Upper lobe of left lung (tissue), 4 donors: ENCODE measurements at regions not wholly inside any gene's neighbourhood (a gene's known extent, or its start where the extent isn't known, plus 50 kb on each side); places are given as distances from the start of the nearest gene placed in this dataset.

Source experiments
- EP300 ChIP-seq, 4 donors: sonication (generic); formaldehyde crosslinking; IDR thresholded peaks; one replicate each; pipeline ENCODE4 v1.5.1; 2017; ENCODE audit warnings: antibody characterized with exemption in 4 of 4, control low read depth in 2 of 4
- POLR2A ChIP-seq, 4 donors: fragments of 450-650 bp; IDR thresholded peaks; one replicate each; pipeline ENCODE4 v1.5.1; 2016 to 2017; ENCODE audit warnings: antibody characterized with exemption in 4 of 4, mild to moderate bottlenecking in 2 of 4
- POLR2AphosphoS5 ChIP-seq, 2 donors: sonication (generic); formaldehyde crosslinking; IDR thresholded peaks; one replicate each; pipeline ENCODE4 v1.5.1; 2017; ENCODE audit warnings: antibody characterized with exemption in 2 of 2
- TF ChIP-seq, protein P1 (sequence below), 6 experiments: fragments of 450-650 bp in 4 of 6; fragments of 200-600 bp in 2 of 6; sonication (generic) in 2 of 6; IDR thresholded peaks; one replicate each; pipeline ENCODE4 v1.5.1; 2016 to 2019; ENCODE audit warnings: antibody characterized with exemption in 6 of 6

DNA sequence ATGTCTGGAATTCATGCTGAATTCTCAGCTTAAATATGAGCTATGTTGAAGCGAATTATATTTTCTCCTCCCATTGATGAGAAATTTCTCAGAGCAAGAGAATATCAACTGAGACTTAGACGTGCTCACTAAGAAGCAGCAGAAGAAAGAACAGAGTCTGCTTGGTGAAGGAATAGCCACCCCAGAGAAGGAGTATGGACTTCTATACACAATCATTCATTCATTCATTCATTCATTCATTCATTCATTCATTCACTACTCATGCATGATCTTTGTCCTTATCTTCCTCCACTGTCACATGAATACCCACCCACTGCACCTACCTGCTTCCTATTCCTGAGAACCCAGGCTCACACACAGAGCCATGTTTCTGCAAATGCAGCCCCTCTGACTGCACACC is 206.6 kb downstream of the DEPDC1B start:
- TF ChIP-seq EP300 (IDR thresholded peaks at IDR 0.05): no peak
- TF ChIP-seq, protein P1, sequence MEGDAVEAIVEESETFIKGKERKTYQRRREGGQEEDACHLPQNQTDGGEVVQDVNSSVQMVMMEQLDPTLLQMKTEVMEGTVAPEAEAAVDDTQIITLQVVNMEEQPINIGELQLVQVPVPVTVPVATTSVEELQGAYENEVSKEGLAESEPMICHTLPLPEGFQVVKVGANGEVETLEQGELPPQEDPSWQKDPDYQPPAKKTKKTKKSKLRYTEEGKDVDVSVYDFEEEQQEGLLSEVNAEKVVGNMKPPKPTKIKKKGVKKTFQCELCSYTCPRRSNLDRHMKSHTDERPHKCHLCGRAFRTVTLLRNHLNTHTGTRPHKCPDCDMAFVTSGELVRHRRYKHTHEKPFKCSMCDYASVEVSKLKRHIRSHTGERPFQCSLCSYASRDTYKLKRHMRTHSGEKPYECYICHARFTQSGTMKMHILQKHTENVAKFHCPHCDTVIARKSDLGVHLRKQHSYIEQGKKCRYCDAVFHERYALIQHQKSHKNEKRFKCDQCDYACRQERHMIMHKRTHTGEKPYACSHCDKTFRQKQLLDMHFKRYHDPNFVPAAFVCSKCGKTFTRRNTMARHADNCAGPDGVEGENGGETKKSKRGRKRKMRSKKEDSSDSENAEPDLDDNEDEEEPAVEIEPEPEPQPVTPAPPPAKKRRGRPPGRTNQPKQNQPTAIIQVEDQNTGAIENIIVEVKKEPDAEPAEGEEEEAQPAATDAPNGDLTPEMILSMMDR (IDR thresholded peaks at IDR 0.05): no peak
- TF ChIP-seq POLR2A (IDR thresholded peaks at IDR 0.05): no peak
- no peak for TF ChIP-seq POLR2AphosphoS5 (IDR thresholded peaks at IDR 0.05)
